Fibroblast of skin of back (primary cell): ENCODE measurements at regions not wholly inside any gene's neighbourhood (a gene's known extent, or its start where the extent isn't known, plus 50 kb on each side); places are given as distances from the start of the nearest gene placed in this dataset.
A peak's percentile ranks its signal among the peaks of the same experiment; 100 is the strongest.
"Not testable (repeated sequence)": the region's sequence is repeated elsewhere in the genome, so short reads cannot be mapped to it uniquely, and the experiment has no call there.

ENCODE experiments used
- DNase-seq: peaks from one replicate; pipeline ENCODE4 v3.0.0-alpha.2; 2013

GRCh38 chr14:34172550-34173368 is 221.9 kb upstream of the EGLN3 start:
- DNase-seq: no peak

- no peak for DNase-seq
Measured at GRCh38 chr14:34172173-34172451, 221.2 kb upstream of the EGLN3 start.

GRCh38 chr14:34171431-34172172 is 220.7 kb upstream of the EGLN3 start:
- DNase-seq: no peak

DNA sequence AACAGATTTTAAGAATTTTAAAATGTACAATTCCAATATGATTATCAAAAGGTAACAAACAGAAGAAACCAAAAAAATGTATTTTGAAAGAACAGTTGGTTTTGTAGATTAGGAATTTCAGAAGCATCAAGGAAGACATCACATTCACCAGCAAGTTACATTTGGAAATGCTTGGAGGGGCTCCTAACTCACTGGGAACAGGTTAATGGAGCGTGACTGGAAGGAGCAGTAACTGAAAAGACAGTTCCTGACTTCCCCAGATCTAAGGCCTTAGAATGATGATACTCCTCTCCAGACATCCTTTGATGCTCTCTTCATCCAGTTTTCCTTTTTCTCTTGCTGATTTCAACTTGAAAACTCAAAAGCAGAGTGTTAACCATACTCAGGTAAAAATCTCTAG is 220.0 kb upstream of the EGLN3 start:
- DNase-seq: no peak

GRCh38 chr14:34169561-34169960 is 218.7 kb upstream of the EGLN3 start:
- DNase-seq: no peak

GRCh38 chr14:34168656-34169055 is 217.8 kb upstream of the EGLN3 start:
- DNase-seq: no peak

- no peak for DNase-seq
Measured at GRCh38 chr14:34165847-34166350, 215.0 kb upstream of the EGLN3 start.

DNA sequence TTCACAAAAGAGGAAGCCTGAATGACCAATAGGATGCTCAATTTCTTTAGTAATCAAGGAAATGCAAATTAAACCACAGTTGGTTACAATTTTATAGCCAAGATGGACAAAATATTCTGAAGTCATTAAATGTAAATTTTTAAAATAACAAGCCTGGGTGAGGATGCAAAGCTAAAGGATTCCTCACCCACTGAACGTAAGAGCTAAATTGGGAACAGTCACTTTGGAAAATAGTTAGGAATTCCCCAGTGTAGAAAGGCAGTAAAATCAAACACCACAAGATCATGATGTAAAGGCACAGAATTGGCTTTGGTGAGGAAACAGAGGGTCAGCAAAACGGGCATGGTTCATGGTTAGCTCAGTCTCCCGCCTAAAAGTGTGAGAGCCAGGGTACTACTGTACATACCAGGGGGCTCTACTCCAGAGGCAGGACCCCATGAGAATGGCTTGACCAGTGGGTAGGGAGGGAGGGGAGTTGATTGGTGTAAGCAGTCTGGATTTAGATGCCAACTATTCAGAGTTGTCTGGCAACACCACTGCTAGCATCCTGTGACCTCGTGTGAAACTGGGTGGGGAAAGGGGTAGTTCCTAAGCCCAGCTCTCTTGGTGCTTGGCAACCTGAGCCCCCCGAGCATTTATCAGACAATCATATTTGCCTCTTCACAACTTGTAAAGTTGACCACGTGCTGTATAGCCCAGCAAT is 213.4 kb upstream of the EGLN3 start:
- no peak for DNase-seq

- DNase-seq: no peak
Measured at GRCh38 chr14:34161351-34162082, 210.6 kb upstream of the EGLN3 start.

DNA sequence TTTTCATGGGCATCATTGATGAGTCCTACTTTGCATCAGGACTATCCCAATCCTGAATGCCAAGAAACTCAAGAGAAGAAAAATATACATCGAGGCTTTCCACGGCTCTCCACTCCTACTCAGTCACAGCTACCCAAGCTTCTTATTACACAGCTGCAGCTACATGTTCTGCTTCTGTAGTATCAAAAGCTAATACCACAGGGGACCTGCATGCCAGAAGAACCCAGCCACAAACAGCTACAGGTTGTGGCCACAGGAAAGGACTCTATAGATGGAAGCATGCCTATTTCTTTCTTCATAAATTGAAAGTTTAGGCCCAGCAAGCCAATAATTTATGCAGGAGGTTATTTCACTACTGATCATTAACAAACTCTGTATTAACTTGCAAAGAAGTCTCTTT is 209.7 kb upstream of the EGLN3 start:
- no peak for DNase-seq

DNA sequence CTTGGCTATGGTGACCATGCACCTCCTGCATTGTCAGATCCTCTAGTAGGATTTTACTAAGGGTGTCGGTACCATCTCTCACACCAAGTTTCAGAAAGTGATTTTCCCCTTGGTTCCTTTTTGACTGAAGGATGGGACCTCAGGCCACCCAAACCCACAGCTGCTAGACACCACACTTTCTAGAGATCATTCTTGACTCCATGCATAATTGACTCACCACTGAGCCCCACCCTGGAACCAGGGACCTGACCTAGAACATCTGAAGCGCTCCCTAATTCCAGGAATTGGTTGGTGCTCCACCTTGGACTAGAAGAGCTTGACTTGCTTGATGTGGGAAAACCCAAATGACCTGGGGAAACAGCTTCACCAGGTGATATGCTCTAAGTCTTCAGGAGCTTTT is 206.8 kb upstream of the EGLN3 start:
- DNase-seq: no peak

GRCh38 chr14:34147461-34147860 is 196.6 kb upstream of the EGLN3 start:
- DNase-seq: no peak

- not testable (repeated sequence) for DNase-seq
Measured at GRCh38 chr14:34140127-34140526, 189.3 kb upstream of the EGLN3 start.

- DNase-seq: peak; percentile 30
Measured at GRCh38 chr14:34139160-34140121, 188.6 kb upstream of the EGLN3 start.

GRCh38 chr14:34138175-34138574 is 187.3 kb upstream of the EGLN3 start:
- DNase-seq: no peak

GRCh38 chr14:34137001-34137745 is 186.3 kb upstream of the EGLN3 start:
- DNase-seq: no peak

- DNase-seq: no peak
Measured at GRCh38 chr14:34135492-34135891, 184.6 kb upstream of the EGLN3 start.

GRCh38 chr14:34134484-34134883 is 183.6 kb upstream of the EGLN3 start:
- no peak for DNase-seq

DNA sequence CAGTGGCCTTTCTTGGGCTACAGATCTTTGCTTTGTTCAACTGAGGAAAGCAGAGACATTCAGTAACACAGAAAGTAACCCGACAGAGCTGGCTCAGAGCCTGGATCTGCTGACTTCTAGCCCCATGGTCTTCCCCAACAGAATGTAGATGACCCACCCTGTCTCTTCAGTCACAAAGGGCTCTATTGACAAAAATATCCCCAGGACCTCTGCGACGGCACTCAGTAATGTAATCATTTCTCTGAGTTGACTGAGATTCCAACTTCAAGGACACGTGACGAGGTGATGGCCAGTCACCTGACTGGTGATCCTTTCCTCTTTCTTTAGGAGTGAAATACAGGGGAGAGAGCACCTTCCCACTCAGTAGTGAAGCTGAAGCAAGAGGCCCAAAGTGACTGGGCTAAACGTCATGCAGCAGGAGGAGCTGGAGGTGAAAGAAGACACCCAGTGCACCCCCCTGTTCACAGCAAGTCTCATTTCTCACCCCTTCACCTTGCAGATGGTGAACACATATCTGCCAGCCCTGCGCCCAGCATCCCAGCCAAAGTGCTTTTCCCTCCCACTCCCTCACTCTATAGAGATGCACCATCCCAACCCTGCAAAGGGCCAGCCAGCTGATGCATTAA is 179.2 kb upstream of the EGLN3 start:
- DNase-seq: no peak

DNA sequence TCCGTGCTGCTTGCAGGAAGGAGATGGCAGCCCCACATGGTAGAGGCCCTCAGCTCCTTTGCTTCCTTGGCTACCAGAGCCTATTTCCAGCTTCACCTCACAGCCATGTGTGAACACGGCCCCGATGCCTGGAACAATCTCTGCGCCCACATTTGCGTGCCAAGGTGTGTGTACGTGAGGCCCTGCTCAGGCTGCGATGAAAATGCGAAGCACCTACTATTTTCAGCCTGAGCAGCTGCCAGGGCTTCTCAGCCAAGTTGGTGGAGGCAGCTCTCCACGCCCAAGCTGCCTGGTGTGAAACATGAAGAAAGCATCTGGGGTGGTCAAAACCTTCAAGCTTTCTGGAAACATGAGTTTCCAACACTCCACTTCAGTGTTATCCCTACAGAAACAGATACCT is 177.8 kb upstream of the EGLN3 start:
- DNase-seq: no peak
